Urinary bladder (tissue), 4 donors: ENCODE measurements at regions not wholly inside any gene's neighbourhood (a gene's known extent, or its start where the extent isn't known, plus 50 kb on each side); places are given as distances from the start of the nearest gene placed in this dataset. TPM values are rescaled to one million over a fixed set of nuclear protein-coding genes. Genes with fewer than 3 reads are reported as not detected.

Source experiments
- DNase-seq: peaks from one replicate; pipeline ENCODE4 v3.0.0-alpha.2; 2015; ENCODE audit errors: extremely low spot score
- H3K27ac ChIP-seq: one replicate; pipeline ENCODE4 v1.5.1; 2013; ENCODE audit warnings: low read depth, mild to moderate bottlenecking, moderate library complexity
- H3K36me3 ChIP-seq: one replicate; pipeline ENCODE4 v1.6.1; 2013; ENCODE audit warnings: mild to moderate bottlenecking, moderate library complexity; ENCODE audit not compliant: insufficient read depth
- H3K4me1 ChIP-seq: one replicate; pipeline ENCODE4 v1.6.1; 2013; ENCODE audit warnings: mild to moderate bottlenecking, moderate library complexity; ENCODE audit not compliant: insufficient read depth
- H3K4me3 ChIP-seq: one replicate; pipeline ENCODE4 v1.5.1; 2013; ENCODE audit warnings: low read depth, low read length
- WGBS: extraction: QIAGEN DNeasy Blood & Tissue Kit; methylation state at CpG from one replicate; pipeline ENCODE4 v1.1.7; 2013; 5-methylcytosine and 5-hydroxymethylcytosine counted together
- small RNA-seq: library from RNA; depleted of rRNA; stranded (forward); fragments of <200 nt; gene quantifications from one replicate; pipeline ENCODE3, GENCODE V24; 2014
- donor health status: healthy with polysubstance abuse.
- donor health status: healthy.

DNA sequence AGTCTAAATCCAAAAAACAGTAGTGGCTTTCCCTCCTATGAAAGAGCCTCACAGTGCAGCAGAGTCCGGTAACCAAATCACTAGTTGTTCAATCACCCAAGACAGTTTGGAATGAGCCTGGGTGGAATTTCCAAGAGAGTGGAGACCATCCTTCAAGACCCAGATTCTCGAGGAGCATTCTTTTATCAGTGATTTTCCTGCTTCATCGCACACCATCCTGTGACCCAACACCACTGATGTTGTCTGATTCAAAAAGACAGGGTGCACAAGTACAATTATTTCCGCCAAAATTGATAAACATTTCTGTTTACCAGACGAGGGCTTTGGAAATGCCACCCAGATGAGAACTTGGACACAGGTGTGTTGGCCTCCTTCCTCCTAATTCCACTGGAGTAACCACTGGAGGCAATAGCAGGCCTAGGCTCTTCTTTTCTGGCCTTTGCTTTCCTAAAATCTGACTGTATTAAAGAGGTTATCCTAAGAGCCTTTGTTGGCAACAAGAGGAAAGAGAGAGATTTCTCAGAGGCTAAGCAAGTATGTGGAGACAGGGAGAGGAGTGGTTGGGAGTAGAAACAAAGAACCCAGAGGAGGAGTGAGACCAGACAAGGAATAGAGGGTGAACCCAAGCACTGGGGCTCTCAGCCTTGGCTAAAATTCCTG is 56.3 kb upstream of the S1PR3 start:
- H3K27ac ChIP-seq: no peak overlapping the region
- no peak overlapping the region for H3K4me3 ChIP-seq
- no peaks in the 10 kb centered on the region for H3K4me1 ChIP-seq
- no peak for DNase-seq
- WGBS: 93% methylated on average over 5 of the region's 5 CpGs
- no peaks in the 10 kb centered on the region for H3K36me3 ChIP-seq

DNA sequence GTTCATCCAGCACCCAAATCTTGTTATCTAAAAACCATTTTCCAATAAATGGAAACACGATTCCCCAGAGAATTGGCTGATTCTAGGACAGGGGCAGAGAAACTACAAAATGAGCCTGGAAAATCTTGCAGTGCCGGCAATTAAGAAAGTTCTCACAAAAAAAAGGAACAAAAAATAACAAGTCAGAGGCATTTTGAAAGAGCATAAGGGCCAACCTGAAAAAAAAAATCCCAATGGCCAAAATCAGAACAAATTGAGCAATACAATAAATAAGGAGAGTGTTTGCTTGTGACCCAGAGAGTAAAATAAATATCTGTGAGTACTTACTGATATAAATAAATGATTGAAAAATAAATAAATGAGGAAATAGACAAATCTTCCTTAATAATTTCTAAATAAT is 55.1 kb upstream of the S1PR3 start:
- DNase-seq: no peak
- H3K27ac ChIP-seq: no peak overlapping the region
- 75% methylated on average over 2 of the region's 2 CpGs for WGBS

DNA sequence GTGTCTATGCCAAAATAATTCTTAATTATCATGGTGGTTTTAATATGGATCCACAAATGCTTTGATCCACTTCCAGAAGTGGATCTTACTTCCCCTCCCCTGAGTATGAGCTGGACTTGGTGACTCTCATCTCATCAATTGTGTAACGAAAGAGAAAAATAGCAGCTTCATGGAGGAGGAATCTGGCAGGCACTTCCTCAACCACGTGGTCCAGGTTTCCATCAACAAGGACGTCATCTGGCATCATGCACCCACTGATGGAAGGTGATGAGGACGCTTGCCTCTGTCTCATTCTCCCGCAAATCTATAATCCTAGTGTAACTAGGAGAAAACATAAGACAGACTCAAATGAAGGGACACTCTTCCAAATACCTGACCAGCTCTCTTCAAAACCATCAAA is 54.6 kb upstream of the S1PR3 start:
- Histone ChIP-seq H3K4me3 (no peak overlapping the region), H3K27ac (no peak overlapping the region), H3K4me1 (no peaks in the 10 kb centered on the region), H3K36me3 (no peaks in the 10 kb centered on the region)
- 68% methylated on average over 5 of the region's 5 CpGs for WGBS
- DNase-seq: no peak

More for the DNA sequence above, 55.1 kb upstream of the S1PR3 start:
- Histone ChIP-seq H3K4me1 (no peaks in the 10 kb centered on the region), H3K4me3 (no peak overlapping the region), H3K36me3 (no peaks in the 10 kb centered on the region)

DNA sequence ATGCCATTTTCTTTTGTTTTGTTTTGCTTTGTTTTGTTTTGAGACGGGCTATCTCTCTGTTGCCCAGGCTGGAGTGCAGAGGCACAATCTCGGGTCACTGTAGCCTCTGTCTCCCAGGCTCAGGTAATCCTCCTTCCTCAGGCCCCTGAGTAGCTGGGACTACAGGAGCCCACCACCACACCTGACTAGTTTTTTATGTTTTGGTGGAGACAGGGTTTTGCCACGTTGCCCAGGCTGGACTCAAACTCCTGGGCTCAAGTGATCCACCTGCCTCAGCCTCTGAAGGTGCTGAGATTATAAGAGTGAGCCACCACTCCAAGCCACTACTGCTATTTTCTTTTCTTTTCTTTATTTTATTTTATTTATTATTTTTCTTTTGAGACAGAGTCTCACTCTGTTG is 54.0 kb upstream of the S1PR3 start:
- 93% methylated on average over 3 of the region's 3 CpGs for WGBS

DNA sequence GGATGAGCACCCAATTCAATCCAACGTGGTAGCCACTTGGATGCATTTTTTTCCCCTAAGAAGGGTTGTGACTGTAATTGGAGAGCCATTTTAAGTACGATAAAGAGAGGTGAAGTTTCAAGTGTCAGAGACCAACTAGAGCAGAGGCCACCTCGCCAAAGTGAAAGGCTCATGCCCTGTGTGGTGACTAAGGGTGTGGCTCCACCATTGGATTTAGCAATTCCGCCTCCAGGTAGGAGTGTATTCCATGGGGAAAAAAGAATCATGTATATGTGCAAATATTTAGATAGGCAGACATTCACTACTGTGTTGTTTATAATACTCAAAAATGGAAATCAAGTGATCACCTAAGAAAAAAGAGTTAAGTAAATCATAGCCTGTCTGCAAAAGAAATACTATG is 53.1 kb upstream of the S1PR3 start:
- WGBS: 86% methylated on average over 4 of the region's 4 CpGs
- H3K36me3 ChIP-seq: no peaks in the 10 kb centered on the region
- no peak overlapping the region for H3K4me3 ChIP-seq
- DNase-seq: no peak
- H3K27ac ChIP-seq: no peak overlapping the region
- no peaks in the 10 kb centered on the region for H3K4me1 ChIP-seq

More for the DNA sequence above, 54.0 kb upstream of the S1PR3 start:
- Histone ChIP-seq H3K4me3 (no peak overlapping the region), H3K27ac (no peak overlapping the region), H3K36me3 (no peaks in the 10 kb centered on the region), H3K4me1 (no peaks in the 10 kb centered on the region)
- no peak for DNase-seq

Small RNA genes in the stretch of these regions (small RNA-seq; reads per million reads assigned to genes)
- gene MIR4289: not detected
